ENCODE measurements at regions not wholly inside any gene's neighbourhood (a gene's known extent, or its start where the extent isn't known, plus 50 kb on each side); places are given as distances from the start of the nearest gene placed in this dataset.

DNA sequence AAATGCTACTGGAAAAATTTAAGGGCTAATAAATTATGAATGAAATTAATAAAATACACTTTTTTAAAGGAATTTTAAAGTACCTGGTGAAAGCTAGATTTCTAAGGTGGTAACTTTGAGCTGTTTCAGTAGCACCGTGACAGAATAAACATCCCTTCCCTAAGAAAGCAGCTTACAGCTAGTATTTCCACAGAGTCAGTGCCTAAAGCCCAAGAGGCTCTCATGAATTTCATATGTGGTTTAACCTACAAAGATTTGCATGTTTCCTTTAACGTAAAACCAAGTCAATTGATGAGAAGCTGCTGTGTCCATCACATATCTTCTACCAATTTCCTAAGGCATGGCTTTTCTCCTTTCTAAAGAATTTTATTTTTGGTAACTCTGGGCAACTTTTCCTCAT is 56.8 kb downstream of the IFNG start:
- Histone ChIP-seq H3K36me3 (ENCODE audit: control insufficient read depth, insufficient read depth, low read length) (no peaks in the 10 kb centered on the region), H3K4me3 (ENCODE audit: low read depth, low read length) (no peak overlapping the region), H3K9me3 (ENCODE audit: control insufficient read depth, insufficient read depth, low read length) (no peaks in the 10 kb centered on the region), H3K27me3 (ENCODE audit: control insufficient read depth, insufficient read depth, low read length) (no peaks in the 10 kb centered on the region), H3K4me1 (ENCODE audit: control insufficient read depth, insufficient read depth, low read length) (no peaks in the 10 kb centered on the region), H3K27ac (ENCODE audit: low read depth, low read length) (no peak overlapping the region)
- no peak for DNase-seq (ENCODE audit: low read depth in 4 of 6, low spot score in 6 of 6)
- whole genome bisulfite sequencing (ENCODE audit: insufficient coverage): 100% methylated on average over 1 of the region's 2 CpGs

DNA sequence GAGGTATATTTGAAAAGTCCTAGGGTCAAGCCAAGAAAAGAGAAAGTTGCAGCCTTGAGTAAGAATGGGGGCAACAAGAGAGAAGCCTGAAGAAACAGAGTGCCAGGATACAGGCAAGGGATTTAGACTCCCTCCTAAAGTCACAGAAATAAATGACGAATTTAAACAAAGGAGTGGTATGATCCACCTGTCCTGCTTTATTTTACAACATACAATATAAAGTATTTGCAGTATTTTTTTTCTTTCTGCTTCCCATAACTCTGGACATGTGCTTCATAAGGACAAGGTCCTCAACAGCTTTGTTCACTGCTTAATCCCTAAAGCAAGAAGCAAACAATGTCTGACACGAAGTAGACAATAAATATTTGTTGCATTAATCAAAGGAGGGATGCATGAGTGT is 57.4 kb downstream of the IFNG start:
- no peak for DNase-seq (ENCODE audit: low read depth in 4 of 6, low spot score in 6 of 6)
- Histone ChIP-seq H3K27ac (ENCODE audit: low read depth, low read length) (no peak overlapping the region), H3K4me1 (ENCODE audit: control insufficient read depth, insufficient read depth, low read length) (no peaks in the 10 kb centered on the region), H3K4me3 (ENCODE audit: low read depth, low read length) (no peak overlapping the region), H3K27me3 (ENCODE audit: control insufficient read depth, insufficient read depth, low read length) (no peaks in the 10 kb centered on the region), H3K9me3 (ENCODE audit: control insufficient read depth, insufficient read depth, low read length) (no peaks in the 10 kb centered on the region), H3K36me3 (ENCODE audit: control insufficient read depth, insufficient read depth, low read length) (no peaks in the 10 kb centered on the region)
- no CpG with 5 or more reads among the region's 2 CpGs for WGBS (ENCODE audit: insufficient coverage)

DNA sequence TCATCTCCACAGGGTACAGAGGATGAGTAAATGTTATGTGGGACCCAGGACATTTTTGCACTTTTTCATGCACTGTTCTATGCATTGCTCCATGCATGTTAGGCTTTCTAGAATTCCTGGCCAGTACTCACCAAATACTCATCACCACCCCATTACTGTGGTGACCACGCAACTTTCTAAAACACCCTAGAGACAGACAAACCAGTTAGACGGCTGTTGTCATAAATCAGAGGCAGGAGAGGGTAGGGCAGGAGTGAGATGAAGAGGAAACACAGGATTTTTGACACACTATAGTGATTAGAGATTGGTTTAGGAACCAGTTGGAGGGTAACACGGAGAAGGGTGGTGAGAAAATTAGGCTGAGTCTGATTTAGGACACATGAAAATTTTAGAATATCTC is 59.3 kb downstream of the IFNG start:
- no peak for DNase-seq (ENCODE audit: low read depth in 4 of 6, low spot score in 6 of 6)
- Histone ChIP-seq H3K4me3 (ENCODE audit: low read depth, low read length) (no peak overlapping the region), H3K9me3 (ENCODE audit: control insufficient read depth, insufficient read depth, low read length) (no peaks in the 10 kb centered on the region), H3K27ac (ENCODE audit: low read depth, low read length) (no peak overlapping the region), H3K4me1 (ENCODE audit: control insufficient read depth, insufficient read depth, low read length) (no peaks in the 10 kb centered on the region), H3K36me3 (ENCODE audit: control insufficient read depth, insufficient read depth, low read length) (no peaks in the 10 kb centered on the region), H3K27me3 (ENCODE audit: control insufficient read depth, insufficient read depth, low read length) (no peaks in the 10 kb centered on the region)
- no CpG with 5 or more reads among the region's 3 CpGs for WGBS (ENCODE audit: insufficient coverage)

DNA sequence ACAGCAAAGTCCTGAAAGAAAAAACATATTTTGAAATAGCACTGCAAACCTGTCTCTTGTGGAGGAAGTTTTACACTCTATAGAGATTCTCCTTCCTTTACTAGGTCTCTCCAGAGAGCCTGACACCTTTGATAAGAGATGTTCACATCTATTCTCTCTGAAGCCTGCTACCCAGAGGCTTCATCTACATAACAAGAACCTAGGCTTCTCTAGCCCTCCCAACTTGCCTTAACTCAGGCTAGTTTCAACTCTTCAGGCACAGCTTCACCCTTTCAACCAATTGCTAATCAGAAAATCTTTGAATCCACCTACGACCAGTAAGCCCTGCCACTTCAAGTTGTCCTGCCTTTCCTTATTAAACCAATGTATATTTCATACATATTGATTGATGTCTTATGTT is 60.6 kb downstream of the IFNG start:
- H3K27ac ChIP-seq (ENCODE audit: low read depth, low read length): no peak overlapping the region
- H3K27me3 ChIP-seq (ENCODE audit: control insufficient read depth, insufficient read depth, low read length): no peaks in the 10 kb centered on the region
- no peak for DNase-seq (ENCODE audit: low read depth in 4 of 6, low spot score in 6 of 6)
- no peaks in the 10 kb centered on the region for H3K9me3 ChIP-seq (ENCODE audit: control insufficient read depth, insufficient read depth, low read length)
- H3K36me3 ChIP-seq (ENCODE audit: control insufficient read depth, insufficient read depth, low read length): no peaks in the 10 kb centered on the region
- no peak overlapping the region for H3K4me3 ChIP-seq (ENCODE audit: low read depth, low read length)
- no peaks in the 10 kb centered on the region for H3K4me1 ChIP-seq (ENCODE audit: control insufficient read depth, insufficient read depth, low read length)
- WGBS (ENCODE audit: insufficient coverage): no CpG with 5 or more reads among the region's 1 CpG

DNA sequence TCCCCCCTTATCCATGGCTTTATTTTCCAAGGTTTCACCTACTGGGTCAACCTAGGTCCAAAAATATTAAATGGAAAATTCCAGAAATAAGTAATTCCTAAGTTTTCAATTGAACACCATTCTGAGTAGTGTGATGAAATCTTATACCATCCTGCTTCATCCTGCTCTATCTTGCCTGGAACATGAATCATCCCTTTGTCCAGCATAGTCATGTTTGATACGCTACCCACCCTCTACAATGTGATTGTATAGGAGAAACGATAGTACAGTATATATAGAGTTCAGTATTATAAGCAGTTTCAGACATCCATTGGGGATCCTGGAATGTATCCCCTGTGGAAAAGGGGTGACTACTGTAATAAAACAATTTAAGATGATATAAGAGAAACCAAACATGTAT is 62.2 kb downstream of the IFNG start:
- Histone ChIP-seq H3K9me3 (ENCODE audit: control insufficient read depth, insufficient read depth, low read length) (no peaks in the 10 kb centered on the region), H3K36me3 (ENCODE audit: control insufficient read depth, insufficient read depth, low read length) (no peaks in the 10 kb centered on the region), H3K4me1 (ENCODE audit: control insufficient read depth, insufficient read depth, low read length) (no peaks in the 10 kb centered on the region), H3K27me3 (ENCODE audit: control insufficient read depth, insufficient read depth, low read length) (no peaks in the 10 kb centered on the region), H3K27ac (ENCODE audit: low read depth, low read length) (no peak overlapping the region), H3K4me3 (ENCODE audit: low read depth, low read length) (no peak overlapping the region)
- DNase-seq (ENCODE audit: low read depth in 4 of 6, low spot score in 6 of 6): no peak
- no CpG with 5 or more reads among the region's 2 CpGs for WGBS (ENCODE audit: insufficient coverage)

DNA sequence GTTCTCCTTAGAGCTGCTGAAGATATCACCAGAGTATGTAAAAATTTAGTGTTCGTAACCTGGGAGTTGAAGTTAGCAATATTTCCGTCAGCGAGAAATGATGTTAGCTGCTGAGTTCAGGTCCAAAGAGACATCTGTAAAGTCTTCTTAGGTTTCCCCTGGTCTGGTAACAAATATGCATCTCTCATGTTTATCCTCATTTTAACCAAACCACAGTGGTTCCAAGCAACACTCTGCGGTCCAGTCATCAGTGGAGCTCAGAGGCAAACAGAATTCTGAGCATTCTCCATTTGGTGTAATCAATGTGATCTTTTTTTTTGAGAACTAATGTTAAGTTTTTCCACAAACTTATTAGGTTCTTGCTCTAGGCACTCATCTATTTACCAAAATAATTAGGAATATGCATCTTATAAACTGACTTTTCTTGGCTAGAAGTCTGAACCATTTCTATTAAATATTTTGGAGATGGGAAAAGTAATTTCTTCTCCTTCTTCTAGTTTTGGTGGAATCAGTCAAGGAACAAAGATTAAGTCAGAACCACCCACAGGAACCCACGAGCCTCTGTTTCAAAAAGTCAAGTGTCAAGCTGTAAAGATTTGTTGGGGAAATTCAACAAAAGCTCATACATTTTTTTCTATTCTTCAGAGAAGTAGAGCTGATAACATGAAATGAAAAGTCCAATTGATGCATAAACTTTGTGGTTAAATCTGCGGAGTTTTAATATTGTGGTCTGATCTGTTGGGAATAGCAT is 64.7 kb downstream of the IFNG start:
- Histone ChIP-seq H3K9me3 (ENCODE audit: control insufficient read depth, insufficient read depth, low read length) (no peaks in the 10 kb centered on the region), H3K4me1 (ENCODE audit: control insufficient read depth, insufficient read depth, low read length) (no peaks in the 10 kb centered on the region), H3K27ac (ENCODE audit: low read depth, low read length) (no peak overlapping the region), H3K4me3 (ENCODE audit: low read depth, low read length) (no peak overlapping the region), H3K27me3 (ENCODE audit: control insufficient read depth, insufficient read depth, low read length) (no peaks in the 10 kb centered on the region), H3K36me3 (ENCODE audit: control insufficient read depth, insufficient read depth, low read length) (no peaks in the 10 kb centered on the region)
- WGBS (ENCODE audit: insufficient coverage): no CpG with 5 or more reads among the region's 6 CpGs
- no peak for DNase-seq (ENCODE audit: low read depth in 4 of 6, low spot score in 6 of 6)

DNA sequence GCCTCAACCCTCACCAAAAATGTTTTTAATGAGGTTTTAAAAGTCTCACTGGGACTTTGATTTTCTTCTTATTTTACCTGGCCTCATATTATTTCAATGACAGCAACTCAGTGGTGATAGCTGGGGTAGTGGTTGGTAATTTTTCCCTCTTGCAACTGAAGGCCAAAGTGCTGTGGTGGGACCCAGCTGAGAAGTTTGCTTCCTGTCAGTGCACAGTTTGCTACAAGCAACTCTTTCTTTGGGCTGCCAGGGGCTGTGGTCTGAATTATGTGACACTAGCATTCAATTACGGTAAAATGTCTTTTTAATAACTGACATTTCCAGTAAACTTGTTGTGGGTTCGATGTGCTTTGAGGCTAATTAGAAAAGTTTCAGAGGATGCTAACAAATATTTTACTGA is 65.3 kb downstream of the IFNG start:
- Histone ChIP-seq H3K27ac (ENCODE audit: low read depth, low read length) (no peak overlapping the region), H3K9me3 (ENCODE audit: control insufficient read depth, insufficient read depth, low read length) (peaks cover under 1% of the 10 kb centered on the region), H3K27me3 (ENCODE audit: control insufficient read depth, insufficient read depth, low read length) (no peaks in the 10 kb centered on the region), H3K4me3 (ENCODE audit: low read depth, low read length) (no peak overlapping the region), H3K36me3 (ENCODE audit: control insufficient read depth, insufficient read depth, low read length) (no peaks in the 10 kb centered on the region), H3K4me1 (ENCODE audit: control insufficient read depth, insufficient read depth, low read length) (no peaks in the 10 kb centered on the region)
- WGBS (ENCODE audit: insufficient coverage): no CpG with 5 or more reads among the region's 2 CpGs
- no peak for DNase-seq (ENCODE audit: low read depth in 4 of 6, low spot score in 6 of 6)

DNA sequence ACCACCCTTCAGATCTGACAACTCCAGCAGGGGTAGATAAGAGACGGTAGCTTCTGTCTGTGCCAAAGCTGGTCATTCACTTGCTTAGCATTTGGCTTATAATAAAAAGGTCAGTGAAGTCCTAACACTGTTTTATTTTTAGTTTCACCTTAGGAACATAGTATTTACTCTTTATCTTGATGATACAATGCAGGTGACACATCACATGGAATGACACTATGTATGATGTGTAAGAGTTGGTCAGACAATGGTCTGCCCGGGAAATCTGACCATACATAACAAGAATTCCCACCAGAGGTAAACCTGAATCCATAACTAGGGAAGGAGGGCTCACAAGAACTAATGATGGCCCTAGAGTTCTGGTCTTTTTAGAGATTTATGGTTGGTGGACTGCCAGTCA is 66.6 kb downstream of the IFNG start:
- WGBS (ENCODE audit: insufficient coverage): no CpG with 5 or more reads among the region's 2 CpGs

DNA sequence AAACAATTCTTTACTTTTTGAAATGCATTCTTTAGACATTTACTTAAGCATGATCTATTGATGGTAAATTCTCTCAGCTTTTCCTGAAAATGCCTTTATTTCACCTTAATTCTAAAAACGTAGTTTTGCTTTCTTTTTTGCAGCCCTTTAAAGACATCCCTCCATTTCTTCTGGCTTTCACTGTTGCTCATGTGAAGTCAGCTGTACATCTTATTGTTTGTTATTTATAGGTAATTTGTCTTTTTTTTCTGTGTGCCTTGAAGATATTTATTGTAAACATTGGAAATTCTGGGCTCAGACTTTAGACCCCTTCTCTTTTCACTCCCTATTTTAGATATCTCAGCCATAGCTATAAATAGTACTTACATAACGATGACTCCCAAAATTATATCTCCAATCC is 70.4 kb downstream of the IFNG start:
- WGBS (ENCODE audit: insufficient coverage): 83% methylated on average over 1 of the region's 2 CpGs
- H3K36me3 ChIP-seq (ENCODE audit: control insufficient read depth, insufficient read depth, low read length): no peaks in the 10 kb centered on the region
- H3K27ac ChIP-seq (ENCODE audit: low read depth, low read length): no peak overlapping the region
- H3K27me3 ChIP-seq (ENCODE audit: control insufficient read depth, insufficient read depth, low read length): no peaks in the 10 kb centered on the region
- peaks cover 3% of the 10 kb centered on the region for H3K9me3 ChIP-seq (ENCODE audit: control insufficient read depth, insufficient read depth, low read length)
- no peak overlapping the region for H3K4me3 ChIP-seq (ENCODE audit: low read depth, low read length)
- no peaks in the 10 kb centered on the region for H3K4me1 ChIP-seq (ENCODE audit: control insufficient read depth, insufficient read depth, low read length)
- no peak for DNase-seq (ENCODE audit: low read depth in 4 of 6, low spot score in 6 of 6)

More for the DNA sequence above, 66.6 kb downstream of the IFNG start:
- Histone ChIP-seq H3K27me3 (ENCODE audit: control insufficient read depth, insufficient read depth, low read length) (no peaks in the 10 kb centered on the region), H3K4me3 (ENCODE audit: low read depth, low read length) (no peak overlapping the region), H3K27ac (ENCODE audit: low read depth, low read length) (no peak overlapping the region), H3K9me3 (ENCODE audit: control insufficient read depth, insufficient read depth, low read length) (peaks cover 3% of the 10 kb centered on the region), H3K4me1 (ENCODE audit: control insufficient read depth, insufficient read depth, low read length) (no peaks in the 10 kb centered on the region), H3K36me3 (ENCODE audit: control insufficient read depth, insufficient read depth, low read length) (no peaks in the 10 kb centered on the region)
- DNase-seq (ENCODE audit: low read depth in 4 of 6, low spot score in 6 of 6): no peak

DNA sequence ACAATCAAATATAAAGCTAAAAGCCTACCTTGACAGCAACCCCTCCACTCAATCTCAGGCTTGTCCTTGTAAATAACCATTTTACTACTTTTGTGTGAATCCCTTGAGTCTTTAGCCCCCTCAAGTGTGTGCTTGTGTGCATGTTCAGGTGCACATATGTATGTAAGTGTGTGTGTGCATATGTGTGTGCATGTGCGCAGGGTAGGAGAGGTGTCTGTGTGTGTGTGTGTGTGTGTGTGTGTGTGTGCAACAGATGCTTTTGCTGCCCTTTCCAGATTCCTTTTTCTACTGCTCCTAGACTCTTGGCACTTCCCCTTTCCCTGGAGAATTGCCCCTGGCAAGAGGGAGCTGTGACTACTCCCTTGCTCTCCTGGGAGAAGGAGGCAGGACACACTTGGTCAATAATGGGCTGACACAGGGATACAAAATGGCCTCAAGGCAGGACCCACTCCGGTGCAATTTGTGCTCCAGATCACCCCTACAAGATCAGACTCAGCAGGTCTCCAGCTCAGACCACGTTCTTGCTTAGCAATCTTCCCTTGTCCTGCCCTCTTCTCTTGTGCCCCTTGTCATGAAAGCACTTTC is 73.4 kb downstream of the IFNG start:
- H3K27ac ChIP-seq (ENCODE audit: low read depth, low read length): no peak overlapping the region
- no peaks in the 10 kb centered on the region for H3K36me3 ChIP-seq (ENCODE audit: control insufficient read depth, insufficient read depth, low read length)
- H3K4me3 ChIP-seq (ENCODE audit: low read depth, low read length): no peak overlapping the region
- 55% methylated on average over 3 of the region's 3 CpGs for WGBS (ENCODE audit: insufficient coverage)
- H3K27me3 ChIP-seq (ENCODE audit: control insufficient read depth, insufficient read depth, low read length): no peaks in the 10 kb centered on the region
- no peaks in the 10 kb centered on the region for H3K4me1 ChIP-seq (ENCODE audit: control insufficient read depth, insufficient read depth, low read length)
- H3K9me3 ChIP-seq (ENCODE audit: control insufficient read depth, insufficient read depth, low read length): peaks cover 3% of the 10 kb centered on the region
- DNase-seq (ENCODE audit: low read depth in 4 of 6, low spot score in 6 of 6): no peak

All from spinal cord (tissue), 9 donors.